ENCODE measurements at regions not wholly inside any gene's neighbourhood (a gene's known extent, or its start where the extent isn't known, plus 50 kb on each side); places are given as distances from the start of the nearest gene placed in this dataset.
A peak's percentile ranks its signal among the peaks of the same experiment; 100 is the strongest.
"Not testable (repeated sequence)": the region's sequence is repeated elsewhere in the genome, so short reads cannot be mapped to it uniquely, and the experiment has no call there.

DNA sequence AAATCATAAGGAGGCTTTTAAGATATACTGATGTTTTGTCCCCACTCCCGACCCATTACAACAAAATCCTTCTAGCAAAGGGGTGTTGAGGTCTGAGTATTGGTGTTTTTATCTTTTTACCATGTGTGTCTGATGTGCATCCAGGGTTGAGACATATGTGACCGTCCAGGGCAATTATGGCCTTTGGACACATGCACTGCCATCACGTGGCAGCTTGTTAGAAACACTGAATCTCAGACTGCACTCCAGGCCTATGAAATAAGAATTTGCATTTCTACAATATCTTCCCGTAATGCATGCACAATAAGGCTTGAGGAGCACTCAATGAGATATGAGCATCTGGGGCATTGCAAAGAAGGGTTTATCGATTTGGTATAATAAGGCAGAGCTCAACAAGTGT is 235.1 kb upstream of the ZNF804A start:
- no peak for DNase-seq

DNA sequence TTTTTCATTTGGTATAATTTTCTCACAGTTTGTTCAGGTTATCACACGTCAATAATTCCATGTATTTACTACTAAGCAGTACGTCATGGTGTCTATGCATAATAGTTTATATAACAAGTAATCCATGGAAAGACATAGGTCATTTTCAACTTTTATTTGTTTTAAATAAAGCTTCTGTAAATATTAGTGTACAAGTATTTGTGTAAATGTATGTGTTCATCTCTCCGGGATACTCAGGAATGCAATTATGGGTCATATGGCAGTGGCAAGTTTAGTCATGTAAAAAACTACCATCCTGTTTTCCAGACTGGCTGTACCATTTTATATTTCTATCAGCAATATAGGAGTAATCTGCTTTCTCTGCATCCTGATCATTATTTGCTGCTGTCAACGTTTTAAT is 231.1 kb upstream of the ZNF804A start:
- DNase-seq: no peak

DNA sequence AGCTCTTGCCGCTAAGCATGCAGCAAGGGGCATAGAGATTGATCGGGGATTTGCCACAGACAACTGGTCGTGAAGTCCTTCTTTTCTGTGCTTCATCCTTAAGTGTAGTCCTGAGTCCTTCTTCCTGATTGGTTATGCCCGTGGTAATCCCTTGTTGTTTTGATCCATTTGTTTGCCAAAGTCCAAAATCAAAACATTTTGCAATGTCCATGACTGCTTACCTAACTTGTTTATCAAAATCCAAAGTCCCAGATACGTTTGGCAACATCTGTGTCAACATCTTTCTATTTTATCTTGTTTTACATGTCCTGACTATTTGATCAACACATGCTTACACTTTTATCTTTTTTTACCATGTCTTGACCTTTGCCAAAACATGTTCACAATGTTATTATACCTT is 229.0 kb upstream of the ZNF804A start:
- no peak for DNase-seq

DNA sequence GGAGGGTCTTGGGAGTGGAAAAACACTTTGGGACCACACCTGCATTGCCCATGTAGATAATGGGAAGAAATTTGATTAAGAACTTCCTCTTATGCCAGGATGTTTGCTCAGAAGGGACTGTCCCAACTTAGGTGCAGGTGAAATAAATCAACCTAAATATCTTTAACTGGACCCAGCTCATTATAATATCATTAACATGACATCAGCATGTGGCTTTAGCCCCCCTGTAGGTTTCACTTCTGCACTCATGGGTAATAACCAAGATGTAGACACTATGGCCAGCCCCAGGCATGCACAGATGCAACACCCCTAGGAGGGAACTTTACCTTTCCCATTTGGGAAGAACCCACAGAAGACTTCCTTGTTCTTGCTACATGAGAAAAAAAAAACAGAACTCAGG is 227.4 kb upstream of the ZNF804A start:
- DNase-seq: no peak

DNA sequence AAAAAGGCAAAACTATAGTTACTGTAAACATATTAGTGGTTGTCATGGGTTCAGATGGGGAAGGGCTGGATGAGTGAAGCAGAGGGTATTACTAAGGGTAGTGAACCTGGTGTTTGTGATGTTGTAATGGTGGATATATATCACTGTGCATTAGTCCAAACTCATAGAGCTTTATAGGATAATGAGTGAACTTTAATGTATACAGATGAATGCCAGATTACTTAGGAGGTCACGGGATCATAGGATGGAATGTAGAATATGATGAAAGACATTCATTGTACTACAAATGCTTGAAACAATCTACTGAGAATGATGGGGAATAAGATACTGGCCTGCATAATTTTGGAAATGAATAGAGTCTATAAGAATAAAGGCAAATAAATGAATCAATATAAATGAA is 226.7 kb upstream of the ZNF804A start:
- no peak for DNase-seq

DNA sequence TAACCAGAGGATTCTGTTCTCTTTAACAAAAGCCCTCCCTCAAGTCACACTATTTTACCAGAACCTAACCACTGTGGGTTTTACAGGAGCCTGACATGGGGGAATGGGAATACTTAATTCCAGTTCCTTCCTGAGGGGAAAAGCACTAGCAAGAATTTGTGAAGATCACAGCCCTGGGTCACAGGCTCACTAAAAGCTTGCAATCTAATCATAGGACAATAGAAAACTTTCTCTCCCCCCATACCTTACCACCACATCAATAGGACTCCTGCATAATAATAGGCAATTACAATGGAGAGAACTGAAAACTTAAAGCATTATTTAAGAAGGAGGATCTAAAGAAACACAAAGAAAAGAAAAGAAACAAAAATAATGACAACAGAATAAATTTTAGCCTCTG is 225.8 kb upstream of the ZNF804A start:
- DNase-seq: no peak

DNA sequence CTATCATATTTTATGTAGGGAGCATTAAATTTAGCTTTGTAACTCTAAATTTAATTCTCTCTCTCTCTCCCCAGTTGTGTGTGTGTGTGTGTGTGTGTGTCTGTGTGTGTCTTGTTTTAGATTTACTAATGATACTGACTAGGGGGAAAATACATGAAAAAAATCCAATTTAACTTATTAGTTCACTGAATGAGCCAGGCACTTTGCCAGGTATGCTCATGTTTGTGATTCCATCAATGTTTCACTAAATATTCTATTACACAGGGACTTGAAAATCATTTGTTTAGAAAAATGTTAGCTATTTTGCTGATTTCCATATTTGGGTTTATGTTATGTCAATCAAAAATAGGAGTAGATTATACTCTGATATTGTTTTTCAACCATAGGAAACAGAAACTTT is 203.7 kb upstream of the ZNF804A start:
- peak; percentile 16 for DNase-seq

DNA sequence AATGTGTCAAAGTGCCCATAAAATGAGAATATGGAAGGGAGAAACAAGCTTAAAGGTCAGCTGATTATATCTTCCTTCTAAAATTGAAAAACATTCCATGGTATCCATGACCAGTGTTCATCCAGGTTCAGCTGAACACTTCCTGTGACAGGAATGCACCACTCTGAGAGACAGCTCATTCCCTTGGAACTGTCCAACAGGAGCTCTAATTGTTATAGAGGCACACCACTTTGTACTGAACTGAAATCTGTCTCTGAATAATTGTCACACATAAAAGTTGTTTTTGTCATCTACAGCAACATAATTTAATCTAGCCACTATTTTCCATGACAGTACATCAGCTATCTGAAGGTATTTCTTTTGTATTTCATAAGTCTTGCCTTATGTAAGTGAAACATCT is 195.9 kb upstream of the ZNF804A start:
- no peak for DNase-seq

DNA sequence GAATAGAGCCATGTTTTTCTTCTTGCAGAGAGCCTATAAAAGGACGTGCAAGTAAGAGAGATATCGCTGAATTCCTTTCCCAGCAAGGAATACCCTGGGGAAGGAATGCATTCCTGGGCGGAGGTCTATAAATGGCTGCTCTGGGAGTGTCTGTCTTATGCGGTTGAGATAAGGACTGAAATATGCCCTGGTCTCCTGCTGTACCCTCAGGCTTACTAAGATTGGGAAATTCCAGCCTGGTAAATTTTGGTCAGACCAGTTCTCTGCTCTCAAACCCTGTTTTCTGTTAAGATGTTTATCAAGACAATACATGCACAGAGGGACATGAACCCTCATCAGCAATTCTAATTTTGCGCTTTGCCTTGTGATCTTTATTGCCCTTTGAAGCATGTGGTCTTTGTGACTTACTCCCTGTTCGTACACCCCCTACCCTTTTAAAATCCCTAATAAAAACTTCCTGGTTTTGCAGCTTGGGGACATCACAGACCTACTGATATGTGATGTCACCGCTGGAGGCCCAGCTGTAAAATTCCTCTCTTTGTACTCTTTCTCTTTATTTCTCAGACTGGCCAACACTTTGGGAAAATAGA is 191.2 kb upstream of the ZNF804A start:
- not testable (repeated sequence) for DNase-seq

DNA sequence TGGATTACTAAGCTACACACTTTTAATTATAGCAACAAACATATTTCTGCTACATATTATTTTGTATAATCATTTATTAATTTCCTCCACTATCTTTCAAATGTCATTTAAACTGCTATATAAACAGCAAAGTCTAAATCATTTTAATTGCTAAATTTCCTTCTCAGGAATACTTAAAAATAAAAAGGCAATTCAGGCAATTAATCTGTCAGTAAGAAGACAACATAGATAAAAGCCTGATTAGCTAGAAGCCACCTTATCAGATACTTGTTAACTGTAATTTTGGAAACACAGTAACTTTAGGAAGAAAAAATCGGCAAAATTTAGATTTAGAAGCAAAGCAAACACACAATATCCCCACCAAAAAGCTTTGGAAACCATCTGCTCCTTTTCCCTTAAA is 188.2 kb upstream of the ZNF804A start:
- no peak for DNase-seq

DNA sequence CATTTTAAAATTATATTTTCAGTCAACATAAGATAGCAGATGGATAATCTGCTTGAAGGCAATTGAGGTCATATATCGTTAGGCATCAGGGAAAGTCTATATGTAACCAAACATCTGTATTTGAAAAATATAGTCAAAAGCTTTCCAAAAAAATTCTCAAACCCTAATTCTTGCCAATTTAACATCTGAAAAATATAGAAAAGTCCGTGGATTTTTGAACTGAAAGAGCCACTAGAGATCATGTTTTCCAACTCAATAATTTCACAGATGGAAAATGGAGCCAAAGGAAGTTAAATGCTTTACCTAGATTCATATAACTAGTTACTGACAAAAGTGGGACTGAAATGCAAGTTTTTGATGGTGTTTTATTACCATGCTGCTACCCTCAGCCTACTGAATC is 185.1 kb upstream of the ZNF804A start:
- no peak for DNase-seq

DNA sequence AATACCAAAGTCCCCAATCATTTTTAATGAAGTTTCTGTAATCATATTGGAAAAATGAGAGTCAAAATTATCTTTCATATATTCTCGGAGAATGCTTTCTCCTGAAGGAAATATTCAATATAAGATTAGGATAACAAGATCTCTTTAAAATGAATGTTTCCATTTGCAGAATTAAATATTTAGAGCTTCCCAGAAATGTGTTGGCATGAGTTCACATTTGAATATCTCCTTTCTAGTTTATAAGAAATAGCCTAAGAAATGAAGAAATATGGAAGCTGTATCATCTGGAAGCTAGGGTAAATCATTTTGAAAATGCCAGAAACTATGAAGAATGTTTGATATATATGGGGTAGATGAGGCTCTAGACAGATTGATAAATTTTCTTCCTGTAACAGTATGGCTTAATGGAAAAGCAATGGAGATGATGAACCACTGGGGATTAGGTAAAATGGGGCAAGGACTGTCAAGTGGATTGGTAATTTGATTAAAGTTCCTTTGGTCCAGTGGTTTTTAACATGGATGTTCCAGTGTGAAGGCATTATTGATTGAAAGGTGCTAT is 184.6 kb upstream of the ZNF804A start:
- DNase-seq: no peak

DNA sequence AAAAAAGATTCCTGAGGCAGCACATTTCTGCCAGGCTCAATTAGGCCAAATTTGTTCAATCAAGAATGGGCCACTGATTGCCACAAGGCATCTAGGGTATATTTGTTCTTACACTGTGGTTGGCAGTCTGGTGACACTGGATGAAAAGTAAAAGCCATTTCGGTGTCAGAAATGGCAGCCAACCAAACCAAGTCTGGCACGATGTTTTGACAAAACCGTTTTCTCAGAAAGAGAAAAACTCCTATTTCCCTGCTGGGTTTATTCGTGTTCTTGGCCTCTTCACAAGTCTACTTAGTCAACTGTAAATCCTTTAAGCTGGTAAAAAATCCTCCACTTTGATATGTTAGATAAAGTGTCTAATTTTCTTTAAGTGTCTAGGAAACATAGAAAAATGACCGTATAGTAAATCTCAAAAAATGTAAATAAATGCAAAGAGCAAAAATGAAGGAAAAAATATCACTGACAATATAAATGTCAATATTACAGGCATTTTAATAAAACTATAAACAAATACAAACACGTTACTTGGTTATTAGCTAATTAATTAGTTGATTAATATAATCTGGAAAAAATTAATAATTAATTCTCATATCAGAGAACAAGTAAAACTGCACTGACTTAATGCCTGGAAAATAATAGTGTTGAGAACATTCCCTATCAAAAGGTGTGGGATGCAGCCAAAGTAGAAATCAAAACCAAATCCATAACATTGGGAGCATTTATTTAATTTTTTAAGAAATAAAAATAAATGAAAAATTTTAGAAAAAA is 182.0 kb upstream of the ZNF804A start:
- no peak for DNase-seq

DNA sequence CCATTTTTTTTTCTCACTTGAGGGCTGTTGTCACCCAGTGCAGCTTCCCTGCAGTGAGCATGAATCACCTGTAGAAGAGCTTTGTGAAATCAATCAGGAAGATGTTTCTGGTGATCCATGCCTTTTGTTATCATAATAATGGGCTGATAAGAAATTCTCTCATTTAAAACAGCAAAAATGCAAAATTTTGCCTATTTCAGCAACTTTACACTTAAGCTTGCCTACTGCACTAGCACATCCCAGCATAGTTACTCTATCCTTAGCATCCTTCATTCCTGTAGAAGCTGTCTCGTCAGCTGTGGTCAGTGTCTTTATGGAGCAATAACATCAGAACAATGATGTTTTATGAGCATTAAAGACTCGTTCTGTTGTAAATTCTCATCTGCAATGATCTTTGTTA is 178.6 kb upstream of the ZNF804A start:
- no peak for DNase-seq

DNA sequence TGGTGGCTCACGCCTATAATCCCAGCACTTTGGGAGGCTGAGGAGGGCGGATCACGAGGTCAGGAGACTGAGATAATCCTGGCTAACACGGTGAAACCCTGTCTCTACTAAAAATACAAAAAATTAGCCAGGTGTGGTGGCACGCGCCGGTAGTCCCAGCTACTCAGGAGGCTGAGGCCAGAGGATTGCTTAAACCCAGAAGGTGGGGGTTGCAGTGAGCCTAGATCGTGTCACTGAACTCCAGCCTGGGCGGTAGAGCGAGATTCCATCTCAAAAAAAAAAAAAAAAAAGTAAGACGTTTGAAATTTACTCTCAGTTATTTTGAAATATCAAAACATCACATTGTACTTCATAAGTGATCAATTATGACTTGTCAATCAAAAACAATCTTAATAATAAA is 176.9 kb upstream of the ZNF804A start:
- not testable (repeated sequence) for DNase-seq

DNA sequence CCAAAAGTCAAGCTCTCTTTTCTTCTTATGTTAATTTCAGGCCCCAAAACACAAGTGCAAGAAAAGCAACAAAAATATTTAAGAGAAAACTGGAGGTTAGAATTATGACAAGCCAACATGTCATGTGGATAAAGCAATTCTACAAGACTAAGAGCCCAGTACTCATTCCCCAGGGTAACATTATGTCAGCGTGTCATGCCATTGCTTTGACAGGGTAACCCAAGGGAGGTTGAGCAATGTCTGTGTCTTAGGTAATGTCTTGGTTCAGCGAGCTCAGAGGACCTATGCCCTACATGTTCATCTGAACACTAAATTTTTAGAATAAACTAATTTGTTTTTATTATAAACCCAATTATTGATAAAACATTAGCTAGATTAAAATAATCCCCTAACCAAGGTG is 173.2 kb upstream of the ZNF804A start:
- peak; percentile 1 for DNase-seq

DNA sequence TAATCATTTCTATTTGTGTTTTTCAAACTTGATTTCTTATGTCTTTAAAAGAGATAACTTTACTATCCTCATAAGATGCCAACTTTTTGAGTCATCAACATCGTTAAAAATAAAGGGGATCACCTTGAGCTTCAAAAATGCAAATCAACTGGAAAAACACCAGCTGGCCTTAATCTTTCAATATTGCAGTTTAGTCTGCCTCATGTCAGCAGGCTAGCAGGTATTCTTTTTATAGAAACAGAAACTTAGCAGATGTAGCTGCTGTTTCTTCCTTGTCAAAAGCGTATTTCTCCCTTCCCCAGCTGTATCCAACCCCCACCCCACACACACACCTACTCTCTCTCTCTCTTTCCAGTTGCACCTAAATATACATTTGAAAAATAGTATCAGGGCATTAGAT is 154.1 kb upstream of the ZNF804A start:
- no peak for DNase-seq

DNA sequence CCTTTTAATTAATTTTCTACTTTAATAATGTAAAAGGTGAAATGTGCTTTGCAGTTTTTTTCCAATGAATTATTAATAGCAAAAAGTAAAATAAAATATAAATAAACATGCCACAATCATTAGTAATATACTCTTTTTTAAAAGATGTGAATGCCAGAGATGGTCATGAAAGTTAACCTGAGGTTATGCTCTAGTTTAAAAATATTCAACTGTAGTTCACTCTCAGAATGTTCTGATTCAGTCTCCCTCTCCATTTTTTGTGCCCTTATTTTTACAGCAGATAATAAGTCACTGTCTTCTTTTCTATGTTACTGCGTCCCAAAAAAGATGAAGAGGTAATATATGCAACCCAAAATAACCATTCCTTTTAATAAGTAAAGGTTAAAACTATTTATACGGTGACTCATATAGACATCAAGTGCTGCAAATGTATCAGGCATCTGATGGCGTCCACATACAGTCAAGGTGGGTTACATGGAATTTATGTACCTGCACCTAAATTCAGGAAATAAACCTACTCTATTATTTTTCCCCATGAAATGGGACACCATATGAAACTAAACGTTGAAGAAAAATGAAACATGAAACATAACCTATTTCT is 153.6 kb upstream of the ZNF804A start:
- DNase-seq: no peak

DNA sequence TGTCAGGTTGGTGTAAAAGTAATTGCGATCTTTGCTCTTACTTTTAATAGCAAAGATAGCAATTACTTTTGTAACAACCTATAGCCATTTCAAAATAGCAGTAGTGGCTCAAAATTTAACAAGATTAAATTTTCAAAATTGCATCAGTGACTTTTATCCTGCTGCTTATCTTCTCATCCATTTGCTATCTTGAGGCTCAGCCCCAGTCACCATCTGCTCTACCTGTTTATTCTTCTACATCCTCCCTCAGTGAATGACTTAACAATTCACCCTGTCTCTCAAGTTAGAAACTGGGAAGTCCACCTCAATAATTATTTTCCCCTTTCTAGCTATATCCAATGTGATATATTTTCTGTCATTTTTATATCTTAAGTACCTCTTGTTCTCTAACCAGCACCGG is 148.6 kb upstream of the ZNF804A start:
- DNase-seq: no peak

DNA sequence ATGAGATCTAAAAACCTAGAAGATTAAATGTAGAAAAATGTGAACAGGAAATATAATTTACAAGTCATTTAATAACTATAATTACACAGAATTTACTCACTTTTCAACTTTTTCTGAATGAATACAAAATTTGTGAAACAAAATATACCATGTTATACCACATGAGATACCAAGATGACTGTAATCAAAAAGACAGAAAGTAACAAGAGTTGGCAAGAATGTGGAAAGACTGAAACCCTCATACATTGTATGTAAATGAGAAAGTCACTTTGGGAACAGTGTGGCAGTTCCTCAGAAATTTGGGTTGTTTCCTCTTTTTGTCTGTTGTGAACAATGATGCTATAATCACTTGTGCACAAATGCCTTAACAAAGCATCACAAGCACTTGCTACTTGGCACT is 145.4 kb upstream of the ZNF804A start:
- no peak for DNase-seq

DNA sequence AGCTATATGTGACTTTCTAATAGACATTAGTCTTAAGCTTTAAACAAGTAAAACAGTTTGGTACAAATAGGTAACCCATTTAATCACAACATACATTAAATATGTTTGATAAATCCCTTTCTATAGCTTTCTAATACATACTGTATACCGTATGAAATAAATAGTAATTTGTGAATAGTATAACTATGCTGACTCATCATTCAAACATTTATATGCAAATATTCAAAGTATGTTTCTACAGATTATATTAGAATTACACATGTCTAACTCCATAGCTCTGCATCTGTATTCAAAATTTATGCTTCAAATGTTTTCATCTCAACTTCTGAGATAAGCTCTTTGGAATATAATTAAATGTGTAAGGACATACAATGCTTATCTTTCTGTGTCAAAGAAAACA is 142.7 kb upstream of the ZNF804A start:
- peak; percentile 0 for DNase-seq

DNA sequence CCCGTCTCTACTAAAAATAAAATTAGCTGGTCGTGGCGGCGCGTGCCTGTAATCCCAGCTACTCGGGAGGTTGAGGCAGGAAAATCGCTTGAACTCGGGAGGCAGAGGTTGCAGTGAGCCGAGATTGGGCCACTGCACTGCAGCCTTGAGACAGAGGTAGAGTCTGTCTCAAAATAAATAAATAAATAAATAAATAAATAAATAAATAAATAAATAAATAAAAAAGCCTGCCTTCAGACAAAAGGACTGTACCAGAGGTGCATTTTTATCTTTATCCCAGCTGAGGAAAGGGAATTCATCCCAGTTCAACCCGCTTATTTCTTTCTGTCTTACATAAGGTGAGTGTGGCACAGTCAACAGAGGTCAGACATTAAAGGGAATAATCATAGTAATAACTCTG is 141.6 kb upstream of the ZNF804A start:
- not testable (repeated sequence) for DNase-seq

DNA sequence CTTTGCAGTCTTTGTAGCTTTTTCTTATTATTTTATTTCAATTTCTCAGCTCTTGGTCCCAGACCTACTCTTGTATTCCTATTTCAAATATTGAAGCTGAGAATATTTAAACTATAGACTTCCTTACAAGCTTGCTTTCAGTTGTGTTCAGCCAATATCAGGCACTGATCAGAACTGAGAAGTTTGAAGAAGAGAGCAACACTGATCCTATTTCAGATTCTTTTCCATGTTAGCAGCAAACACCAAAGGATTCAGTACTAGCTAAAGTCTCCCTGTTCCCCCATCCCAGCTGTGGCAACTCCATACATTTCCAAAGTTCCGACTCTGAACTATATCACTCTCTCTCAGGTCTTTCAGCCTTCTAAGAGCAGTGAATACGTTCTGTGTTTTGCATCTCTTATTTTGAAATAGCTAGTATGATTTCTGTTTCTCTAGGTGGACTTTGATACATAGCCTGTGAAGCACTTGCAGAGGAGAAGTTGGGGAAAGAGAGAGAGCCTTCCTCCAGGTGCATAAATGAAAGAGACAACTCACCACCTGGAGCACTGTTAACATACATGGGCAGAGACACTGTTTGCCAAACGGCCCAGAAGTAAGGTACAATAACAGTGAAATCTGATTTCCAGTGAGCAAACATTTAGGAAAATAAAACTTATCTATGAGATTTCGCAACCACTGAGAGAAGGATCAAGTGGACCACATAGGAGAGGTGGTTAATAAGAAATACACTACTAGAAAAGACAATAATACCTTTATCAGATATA is 135.0 kb upstream of the ZNF804A start:
- DNase-seq: no peak

Data from fibroblast of skin of scalp (primary cell).